H1 (cell line): ENCODE measurements at regions not wholly inside any gene's neighbourhood (a gene's known extent, or its start where the extent isn't known, plus 50 kb on each side); places are given as distances from the start of the nearest gene placed in this dataset.

Source experiments
- CTCF ChIA-PET: fragments of 300-600 bp; sonication (Branson Sonifier 250); formaldehyde crosslinking; loops from one replicate; lab custom pipeline; 2021; ENCODE audit not compliant: partially characterized antibody; lab: Charles Lee
- POLR2A ChIA-PET: fragments of 300-600 bp; sonication (Branson Sonifier 250); formaldehyde crosslinking; loops from one replicate; lab custom pipeline; 2021; ENCODE audit warnings: inconsistent platforms; ENCODE audit not compliant: partially characterized antibody; lab: Charles Lee
- DNase-seq, 2 experiments: peaks; one replicate each; pipeline versions ENCODE4 v3.0.0 to v3.0.0-alpha.2; 2010 to 2022; ENCODE audit warnings: low spot score in 2 of 2, low read depth in 1 of 2, mixed read lengths in 1 of 2
- FAIRE-seq: peaks from 2 replicates; lab custom pipeline; 2011; peaks lifted over from hg19 to GRCh38; lab: Jason Lieb, UNC
- H2AFZ ChIP-seq: 2 replicates; pipeline ENCODE4 v1.8.1; 2012; ENCODE audit warnings: low read length, inconsistent platforms
- H2AK5ac ChIP-seq: 2 replicates; pipeline ENCODE4 v1.6.1; 2013; ENCODE audit warnings: low read depth, low read length
- H2BK120ac ChIP-seq: replicated peaks from 2 replicates; pipeline ENCODE3; 2013; ENCODE audit warnings: low read depth, low read length, inconsistent platforms
- H2BK12ac ChIP-seq: 2 replicates; pipeline ENCODE4 v1.6.1; 2013; ENCODE audit warnings: low read depth, low read length
- H2BK15ac ChIP-seq: 2 replicates; pipeline ENCODE4 v1.6.1; 2013; ENCODE audit warnings: low read length
- H2BK20ac ChIP-seq: 2 replicates; pipeline ENCODE4 v1.6.1; 2013; ENCODE audit warnings: low read length
- H2BK5ac ChIP-seq: 2 replicates; pipeline ENCODE4 v1.6.1; 2013; ENCODE audit warnings: low read depth, low read length
- H3K14ac ChIP-seq: 2 replicates; pipeline ENCODE4 v1.6.1; 2013; ENCODE audit warnings: inconsistent platforms; ENCODE audit not compliant: insufficient read length
- H3K18ac ChIP-seq: 2 replicates; pipeline ENCODE4 v1.6.1; 2013; ENCODE audit warnings: low read length; ENCODE audit errors: extremely low read depth
- H3K23ac ChIP-seq: 2 replicates; pipeline ENCODE4 v1.6.1; 2013; ENCODE audit warnings: inconsistent platforms; ENCODE audit not compliant: insufficient read length
- H3K23me2 ChIP-seq: 2 replicates; pipeline ENCODE4 v1.6.1; 2013; ENCODE audit warnings: low read depth, low read length
- H3K27ac ChIP-seq: 2 replicates; pipeline ENCODE4 v1.6.1; 2011; ENCODE audit warnings: low read depth, low read length, inconsistent platforms
- H3K27me3 ChIP-seq, 4 experiments: replicated peaks in 1 of 4; 1 replicate in 1 of 4; 2 replicates in 3 of 4; pipeline versions ENCODE4 v1.6.1 to v1.8.1; 2011 to 2013; ENCODE audit warnings: low read length in 3 of 4, mild to moderate bottlenecking in 3 of 4, inconsistent platforms in 2 of 4, mixed read lengths in 2 of 4, moderate library complexity in 1 of 4; ENCODE audit not compliant: control insufficient read depth in 3 of 4, insufficient read depth in 3 of 4; ENCODE audit errors: extremely low read depth in 1 of 4
- H3K36me3 ChIP-seq, 4 experiments: 2 replicates each; pipeline versions ENCODE4 v1.6.1 to v1.8.1; 2011 to 2013; ENCODE audit warnings: mild to moderate bottlenecking in 4 of 4, low read length in 3 of 4, moderate library complexity in 2 of 4, control low read depth in 1 of 4, inconsistent platforms in 1 of 4; ENCODE audit not compliant: insufficient read depth in 4 of 4, control insufficient read depth in 2 of 4
- H3K4ac ChIP-seq: replicated peaks from 2 replicates; pipeline ENCODE3; 2013; ENCODE audit warnings: low read length, low read depth, mixed read lengths, inconsistent platforms; ENCODE audit not compliant: insufficient read length
- H3K4me1 ChIP-seq, 4 experiments: replicated peaks in 1 of 4; 1 replicate in 1 of 4; 2 replicates in 3 of 4; pipeline versions ENCODE4 v1.6.1 to v1.8.1; 2011 to 2013; ENCODE audit warnings: low read length in 3 of 4, inconsistent platforms in 2 of 4, mixed read lengths in 1 of 4; ENCODE audit not compliant: insufficient read depth in 4 of 4, control insufficient read depth in 3 of 4
- H3K4me2 ChIP-seq, 2 experiments: 2 replicates each; pipeline versions ENCODE4 v1.6.1 to v1.8.1; 2011 to 2013; ENCODE audit warnings: low read depth in 2 of 2, low read length in 2 of 2, control low read depth in 1 of 2, inconsistent platforms in 1 of 2, mild to moderate bottlenecking in 1 of 2; ENCODE audit not compliant: insufficient read depth in 1 of 2
- H3K4me3 ChIP-seq, 4 experiments: fragments of 200-600, 300-600 bp in 1 of 4; sonication (generic), shearing (Covaris generic), sonication (Bioruptor Twin) in 1 of 4; 2 replicates each; pipeline versions ENCODE4 v1.5.1 to v1.8.1; 2011 to 2016; ENCODE audit warnings: low read length in 4 of 4, low read depth in 3 of 4, control low read depth in 2 of 4, inconsistent platforms in 2 of 4, mild to moderate bottlenecking in 2 of 4, mixed read lengths in 1 of 4, moderate library complexity in 1 of 4; ENCODE audit not compliant: insufficient read depth in 2 of 4; ENCODE audit errors: extremely low read depth in 1 of 4
- H3K56ac ChIP-seq: replicated peaks from 2 replicates; pipeline ENCODE3; 2013; ENCODE audit warnings: low read depth, mild to moderate bottlenecking, mixed read lengths, low read length, inconsistent platforms; ENCODE audit not compliant: insufficient read length
- H3K79me1 ChIP-seq: 2 replicates; pipeline ENCODE4 v1.6.1; 2013; ENCODE audit warnings: low read depth, low read length, control low read depth
- H3K79me2 ChIP-seq, 2 experiments: 2 replicates each; pipeline versions ENCODE4 v1.6.1 to v1.8.1; 2012 to 2013; ENCODE audit warnings: low read length in 2 of 2, mild to moderate bottlenecking in 2 of 2, inconsistent platforms in 1 of 2; ENCODE audit not compliant: insufficient read depth in 2 of 2, control insufficient read depth in 1 of 2
- H3K9ac ChIP-seq, 4 experiments: replicated peaks in 1 of 4; 1 replicate in 1 of 4; 2 replicates in 3 of 4; pipeline versions ENCODE4 v1.6.1 to v1.8.1; 2011 to 2013; ENCODE audit warnings: low read depth in 3 of 4, low read length in 3 of 4, control low read depth in 2 of 4, mild to moderate bottlenecking in 2 of 4, moderate library complexity in 2 of 4, inconsistent platforms in 1 of 4; ENCODE audit errors: extremely low read depth in 1 of 4
- H3K9me3 ChIP-seq, 2 experiments: 2 replicates each; pipeline versions ENCODE4 v1.6.1 to v1.8.1; 2012 to 2013; ENCODE audit warnings: mild to moderate bottlenecking in 2 of 2, moderate library complexity in 2 of 2, control low read depth in 1 of 2, inconsistent platforms in 1 of 2, low read depth in 1 of 2, low read length in 1 of 2, mixed read lengths in 1 of 2; ENCODE audit not compliant: insufficient read depth in 2 of 2
- H4K20me1 ChIP-seq, 2 experiments: replicated peaks in 1 of 2; 2 replicates each; pipeline versions ENCODE3 to v1.8.1; 2011 to 2013; ENCODE audit warnings: inconsistent platforms in 2 of 2, low read length in 2 of 2, mild to moderate bottlenecking in 1 of 2; ENCODE audit not compliant: insufficient read depth in 2 of 2, control insufficient read depth in 1 of 2
- H4K5ac ChIP-seq: 2 replicates; pipeline ENCODE4 v1.6.1; 2013; ENCODE audit warnings: low read length, low read depth, mixed read lengths, inconsistent platforms; ENCODE audit not compliant: insufficient read length
- H4K8ac ChIP-seq: 2 replicates; pipeline ENCODE4 v1.8.0; 2013; ENCODE audit warnings: mild to moderate bottlenecking, moderate library complexity, low read length, inconsistent platforms; ENCODE audit not compliant: insufficient read depth; ENCODE audit errors: extremely low read depth
- H4K91ac ChIP-seq: replicated peaks from 2 replicates; pipeline ENCODE3; 2013; ENCODE audit warnings: low read length, mixed read lengths, inconsistent platforms; ENCODE audit not compliant: insufficient read length
- NRF1 ChIP-seq: IDR thresholded peaks from 2 replicates; pipeline ENCODE4 v1.6.1; 2011; ENCODE audit warnings: mild to moderate bottlenecking, low read depth, low read length, improper control_type of control experiment
- TAF1 ChIP-seq: IDR thresholded peaks from 2 replicates; pipeline ENCODE4 v1.6.1; 2011; ENCODE audit warnings: mild to moderate bottlenecking, low read depth, low read length
- WGBS, 2 experiments: shearing (Covaris generic) in 1 of 2; methylation state at CpG; one replicate each; pipeline versions ENCODE4 v1.1.6 to v1.1.7; 2013 to 2015; ENCODE audit warnings: low lambda C conversion rate in 2 of 2, mixed read lengths in 2 of 2, inconsistent platforms in 1 of 2, low coverage in 1 of 2, missing lambda C conversion rate in 1 of 2; ENCODE audit not compliant: insufficient replicate concordance in 2 of 2, insufficient coverage in 1 of 2, insufficient read length in 1 of 2; ENCODE audit errors: extremely low coverage in 1 of 2, missing lambda C conversion rate in 1 of 2; 5-methylcytosine and 5-hydroxymethylcytosine counted together

DNA sequence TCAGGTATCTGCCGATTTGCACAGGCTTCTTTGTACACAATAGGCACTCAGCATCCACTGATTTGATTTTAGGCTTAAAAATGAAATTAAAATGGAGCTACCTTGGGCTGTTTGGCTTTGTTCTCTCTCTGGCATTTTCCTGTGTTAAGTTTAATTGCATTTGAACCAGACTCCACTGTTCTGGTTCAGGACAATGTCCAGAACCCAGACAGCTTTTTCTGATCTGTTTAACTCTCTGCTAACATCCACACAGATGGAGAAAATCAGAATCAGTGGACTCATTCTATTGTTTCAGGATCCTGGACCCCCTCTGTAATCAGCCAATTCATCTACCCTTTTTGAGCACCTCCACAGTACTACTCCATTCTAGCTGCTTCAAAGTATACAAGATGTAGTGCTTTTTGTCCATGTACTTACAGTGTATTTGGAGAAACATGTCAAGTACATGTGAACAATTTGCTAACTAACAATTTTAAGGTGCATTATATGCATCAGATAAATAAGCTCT lies 248.1 kb downstream of the PTBP2 start:
- Histone ChIP-seq H3K9ac (no peak overlapping the region), H4K5ac (no peak overlapping the region)
- DNase-seq, result no peak

More for the DNA sequence above, 248.1 kb downstream of the PTBP2 start:
- Histone ChIP-seq H3K23me2 (no peaks in the 10 kb centered on the region), H3K79me1 (no peaks in the 10 kb centered on the region), H2BK5ac (no peak overlapping the region), H2AFZ (no peak overlapping the region), H3K14ac (no peak overlapping the region), H2BK12ac (no peak overlapping the region), H2AK5ac (no peak overlapping the region), H3K4me2 (no peak overlapping the region), H2BK120ac (no peak overlapping the region), H2BK15ac (no peak overlapping the region), H3K4me3 (no peak overlapping the region), H3K27ac (no peak overlapping the region), H3K79me2 (no peaks in the 10 kb centered on the region), H2BK20ac (no peak overlapping the region), H4K8ac (no peak overlapping the region), H4K91ac (no peak overlapping the region), H3K9me3 (no peaks in the 10 kb centered on the region), H3K27me3 (no peaks in the 10 kb centered on the region), H3K4ac (no peak overlapping the region), H4K20me1 (no peaks in the 10 kb centered on the region), H3K56ac (no peak overlapping the region), H3K18ac (no peak overlapping the region), H3K4me1 (no peaks in the 10 kb centered on the region), H3K36me3 (no peaks in the 10 kb centered on the region), H3K23ac (no peak overlapping the region)
- ChIA-PET CTCF (interaction anchor here (0.5 to 1.9 kb wide), 6 partner anchors 12 to 556 kb away, joined by 3 to 7 read pairs (median 3); no protein-coding TSS in a partner anchor), POLR2A (interaction anchor here (0.6 kb wide), 1 partner anchor 456 kb away, joined by 4 read pairs; no protein-coding TSS in a partner anchor)
- 89% methylated on average over 1 of the region's 1 CpG; no CpG with 5 or more reads in 1 of the 2 experiments for WGBS, 2 experiments
- no peak for TF ChIP-seq NRF1
- TF ChIP-seq TAF1, result no peak
- no peak for FAIRE-seq
